Smooth muscle cell (in vitro differentiated cells): ENCODE measurements at regions not wholly inside any gene's neighbourhood (a gene's known extent, or its start where the extent isn't known, plus 50 kb on each side); places are given as distances from the start of the nearest gene placed in this dataset.

Experiments used
- DNase-seq: peaks from one replicate; lab custom pipeline; 2025; ENCODE audit not compliant: unreplicated experiment; lab: John Stamatoyannopoulos, UW
- H2AFZ ChIP-seq: fragments of 200-600 bp; sonication (generic); 2 replicates; pipeline ENCODE4 v1.6.0; 2016; ENCODE audit warnings: antibody characterized with exemption, low read depth, mild to moderate bottlenecking
- H3F3A ChIP-seq: fragments of 200-600 bp; sonication (generic); 2 replicates; pipeline ENCODE4 v1.6.0; 2017; ENCODE audit warnings: antibody characterized with exemption, low read depth
- H3K27ac ChIP-seq: fragments of 200-600 bp; sonication (generic); 2 replicates; pipeline ENCODE4 v1.5.1; 2016; ENCODE audit warnings: low read depth, mild to moderate bottlenecking
- H3K27me3 ChIP-seq: fragments of 200-600 bp; sonication (generic); 2 replicates; pipeline ENCODE4 v1.6.1; 2016; ENCODE audit warnings: low read depth, mild to moderate bottlenecking
- H3K36me3 ChIP-seq: fragments of 200-600 bp; sonication (generic); 2 replicates; pipeline ENCODE4 v1.5.1; 2016; ENCODE audit warnings: low read depth
- H3K4me1 ChIP-seq: fragments of 200-600 bp; sonication (generic); 2 replicates; pipeline ENCODE4 v1.5.1; 2016; ENCODE audit warnings: low read depth
- H3K4me2 ChIP-seq: fragments of 200-600 bp; sonication (generic); 2 replicates; pipeline ENCODE4 v1.6.0; 2016; ENCODE audit warnings: mild to moderate bottlenecking
- H3K4me3 ChIP-seq: fragments of 200-600 bp; sonication (generic); 2 replicates; pipeline ENCODE4 v1.5.1; 2016; ENCODE audit warnings: mild to moderate bottlenecking
- H3K79me2 ChIP-seq: fragments of 200-600 bp; sonication (generic); 2 replicates; pipeline ENCODE4 v1.6.0; 2016; ENCODE audit warnings: low read depth, mild to moderate bottlenecking
- H3K9ac ChIP-seq: fragments of 200-600 bp; sonication (generic); 2 replicates; pipeline ENCODE4 v1.6.0; 2016; ENCODE audit warnings: low read depth
- H3K9me3 ChIP-seq: fragments of 200-600 bp; sonication (generic); replicated peaks from 2 replicates; pipeline ENCODE4 v1.5.1; 2016; ENCODE audit warnings: low read depth
- H4K20me1 ChIP-seq: fragments of 200-600 bp; sonication (generic); 2 replicates; pipeline ENCODE4 v1.6.0; 2016; ENCODE audit warnings: low read depth
- CTCF ChIP-seq: fragments of 200-600 bp; sonication (generic); IDR thresholded peaks from 2 replicates; pipeline ENCODE4 v1.5.1; 2017; ENCODE audit warnings: borderline replicate concordance, mild to moderate bottlenecking, antibody characterized with exemption; ENCODE audit not compliant: insufficient read depth, poor library complexity, severe bottlenecking
- WGBS: methylation state at CpG from one replicate; pipeline ENCODE4 v1.1.7; 2016; ENCODE audit warnings: low lambda C conversion rate; 5-methylcytosine and 5-hydroxymethylcytosine counted together

GRCh38 chr17:13939222-13939621 lies 130.1 kb upstream of the COX10 start:
- H3F3A ChIP-seq: no peaks in the 10 kb centered on the region
- no peaks in the 10 kb centered on the region for H3K36me3 ChIP-seq
- H3K4me1 ChIP-seq: no peaks in the 10 kb centered on the region
- DNase-seq: no peak
- H4K20me1 ChIP-seq: no peaks in the 10 kb centered on the region
- H3K4me3 ChIP-seq: no peak overlapping the region
- no peaks in the 10 kb centered on the region for H3K27me3 ChIP-seq
- no peaks in the 10 kb centered on the region for H3K9me3 ChIP-seq
- H2AFZ ChIP-seq: no peak overlapping the region
- TF ChIP-seq CTCF: no peak
- 85% methylated on average over 1 of the region's 1 CpG for WGBS
- H3K79me2 ChIP-seq: no peaks in the 10 kb centered on the region
- no peak overlapping the region for H3K27ac ChIP-seq
- H3K4me2 ChIP-seq: no peak overlapping the region
- no peak overlapping the region for H3K9ac ChIP-seq

- WGBS: 93% methylated on average over 3 of the region's 3 CpGs
These were observed 128.2 kb upstream of the COX10 start for GRCh38 chr17:13940858-13941665.

GRCh38 chr17:13941781-13942180 lies 127.5 kb upstream of the COX10 start:
- H4K20me1 ChIP-seq: no peaks in the 10 kb centered on the region
- no peaks in the 10 kb centered on the region for H3K27me3 ChIP-seq
- H3K4me1 ChIP-seq: no peaks in the 10 kb centered on the region
- no peaks in the 10 kb centered on the region for H3K79me2 ChIP-seq
- H3K4me2 ChIP-seq: no peak overlapping the region
- H3F3A ChIP-seq: no peaks in the 10 kb centered on the region
- no peaks in the 10 kb centered on the region for H3K9me3 ChIP-seq
- H3K36me3 ChIP-seq: no peaks in the 10 kb centered on the region
- no peak overlapping the region for H3K27ac ChIP-seq
- no peak overlapping the region for H3K4me3 ChIP-seq
- no peak for TF ChIP-seq CTCF
- no peak overlapping the region for H2AFZ ChIP-seq
- WGBS: 96% methylated on average over 3 of the region's 3 CpGs
- no peak overlapping the region for H3K9ac ChIP-seq
- no peak for DNase-seq

More at GRCh38 chr17:13940858-13941665, 128.2 kb upstream of the COX10 start:
- DNase-seq: no peak
- no peaks in the 10 kb centered on the region for H3K27me3 ChIP-seq
- H3K9ac ChIP-seq: no peak overlapping the region
- TF ChIP-seq CTCF: no peak
- H2AFZ ChIP-seq: no peak overlapping the region
- no peaks in the 10 kb centered on the region for H4K20me1 ChIP-seq
- no peaks in the 10 kb centered on the region for H3K36me3 ChIP-seq
- no peak overlapping the region for H3K27ac ChIP-seq
- no peaks in the 10 kb centered on the region for H3K79me2 ChIP-seq
- H3K9me3 ChIP-seq: no peaks in the 10 kb centered on the region
- no peak overlapping the region for H3K4me2 ChIP-seq
- H3K4me1 ChIP-seq: no peaks in the 10 kb centered on the region
- no peaks in the 10 kb centered on the region for H3F3A ChIP-seq
- H3K4me3 ChIP-seq: no peak overlapping the region

GRCh38 chr17:13943909-13944308 lies 125.4 kb upstream of the COX10 start:
- H4K20me1 ChIP-seq: no peaks in the 10 kb centered on the region
- DNase-seq: no peak
- H3K4me2 ChIP-seq: no peak overlapping the region
- no peak for TF ChIP-seq CTCF
- H3K4me1 ChIP-seq: no peaks in the 10 kb centered on the region
- peaks cover 7% of the 10 kb centered on the region for H3K27me3 ChIP-seq
- no peaks in the 10 kb centered on the region for H3F3A ChIP-seq
- H3K36me3 ChIP-seq: no peaks in the 10 kb centered on the region
- H3K9ac ChIP-seq: no peak overlapping the region
- 89% methylated on average over 2 of the region's 2 CpGs for WGBS
- no peaks in the 10 kb centered on the region for H3K79me2 ChIP-seq
- no peak overlapping the region for H2AFZ ChIP-seq
- H3K4me3 ChIP-seq: no peak overlapping the region
- no peaks in the 10 kb centered on the region for H3K9me3 ChIP-seq
- no peak overlapping the region for H3K27ac ChIP-seq
